ENCODE measurements at regions not wholly inside any gene's neighbourhood (a gene's known extent, or its start where the extent isn't known, plus 50 kb on each side); places are given as distances from the start of the nearest gene placed in this dataset.

GRCh38 chr7:155870334-155871180 is 58.3 kb upstream of the SHH start:
- ChIA-PET POLR2A (no interaction called here), CTCF (no interaction called here)
- no peaks in the 10 kb centered on the region for H3K4me1 Mint-ChIP-seq
- no peak overlapping the region for H3K27ac Mint-ChIP-seq
- H3K9me3 Mint-ChIP-seq (ENCODE audit: low read depth), result no peaks in the 10 kb centered on the region
- intact Hi-C loops (cut with DNase I, micrococcal nuclease), result no loop called here
- ATAC-seq, result no peak
- no peak overlapping the region for H3K4me3 Mint-ChIP-seq
- H3K36me3 Mint-ChIP-seq (ENCODE audit: low read depth), result no peaks in the 10 kb centered on the region
- peaks cover 8% of the 10 kb centered on the region for H3K27me3 Mint-ChIP-seq
- DNase-seq, result no peak

DNA sequence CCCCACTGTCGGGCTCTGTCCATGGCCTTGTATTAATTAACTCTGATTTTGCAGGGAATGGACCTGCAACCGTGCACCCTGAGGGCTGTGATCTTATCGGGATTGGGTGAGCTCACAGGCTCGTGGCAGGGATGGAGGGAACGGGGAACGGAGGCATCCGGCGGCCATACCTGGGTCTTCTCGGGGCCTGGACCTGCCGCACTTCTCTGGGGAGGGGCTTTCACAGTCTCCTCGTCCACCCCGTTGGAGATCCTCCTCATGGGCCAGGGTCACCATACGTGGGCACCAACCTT is 57.5 kb upstream of the SHH start:
- H3K9me3 Mint-ChIP-seq (ENCODE audit: low read depth), result no peaks in the 10 kb centered on the region
- H3K27ac Mint-ChIP-seq, result no peak overlapping the region
- intact Hi-C loops (cut with DNase I, micrococcal nuclease), result no loop called here
- H3K27me3 Mint-ChIP-seq, result peaks cover 11% of the 10 kb centered on the region
- ChIA-PET POLR2A (no interaction called here), CTCF (interaction anchor here (0.7 kb wide), 1 partner anchor 9 kb away, joined by 4 read pairs; no protein-coding TSS in a partner anchor)
- H3K4me1 Mint-ChIP-seq, result no peaks in the 10 kb centered on the region
- ATAC-seq (no peak), DNase-seq (no peak)
- no peak overlapping the region for H3K4me3 Mint-ChIP-seq
- no peaks in the 10 kb centered on the region for H3K36me3 Mint-ChIP-seq (ENCODE audit: low read depth)

- ChIA-PET POLR2A (no interaction called here), CTCF (interaction anchor here (0.7 kb wide), 1 partner anchor 10 kb away, joined by 4 read pairs; no protein-coding TSS in a partner anchor)
- Mint-ChIP-seq H3K4me1 (no peaks in the 10 kb centered on the region), H3K36me3 (ENCODE audit: low read depth) (no peaks in the 10 kb centered on the region), H3K27me3 (peaks cover 8% of the 10 kb centered on the region), H3K9me3 (ENCODE audit: low read depth) (no peaks in the 10 kb centered on the region), H3K4me3 (no peak overlapping the region), H3K27ac (no peak overlapping the region)
- intact Hi-C loops (cut with DNase I, micrococcal nuclease), result no loop called here
- DNase-seq (no peak), ATAC-seq (no peak)
Observed at GRCh38 chr7:155868955-155869783, 56.9 kb upstream of the SHH start.

GRCh38 chr7:155867734-155868400 is 55.6 kb upstream of the SHH start:
- Mint-ChIP-seq H3K4me3 (no peak overlapping the region), H3K36me3 (ENCODE audit: low read depth) (no peaks in the 10 kb centered on the region), H3K4me1 (no peaks in the 10 kb centered on the region), H3K9me3 (ENCODE audit: low read depth) (no peaks in the 10 kb centered on the region), H3K27me3 (peaks cover 5% of the 10 kb centered on the region), H3K27ac (no peak overlapping the region)
- ATAC-seq (no peak), DNase-seq (no peak)
- intact Hi-C loops (cut with DNase I, micrococcal nuclease), result no loop called here
- ChIA-PET POLR2A (no interaction called here), CTCF (no interaction called here)

- Mint-ChIP-seq H3K9me3 (ENCODE audit: low read depth) (no peaks in the 10 kb centered on the region), H3K36me3 (ENCODE audit: low read depth) (no peaks in the 10 kb centered on the region), H3K4me1 (no peaks in the 10 kb centered on the region), H3K4me3 (no peak overlapping the region), H3K27ac (no peak overlapping the region), H3K27me3 (peaks cover 5% of the 10 kb centered on the region)
- DNase-seq (no peak), ATAC-seq (no peak)
- POLR2A ChIA-PET, result no interaction called here
- CTCF ChIA-PET, result no interaction called here
- intact Hi-C loops (cut with DNase I, micrococcal nuclease), result no loop called here
Observed at GRCh38 chr7:155867280-155867679, 55.0 kb upstream of the SHH start.

GRCh38 chr7:155865830-155866525 is 53.7 kb upstream of the SHH start:
- intact Hi-C loops (cut with DNase I, micrococcal nuclease), result no loop called here
- no peaks in the 10 kb centered on the region for H3K9me3 Mint-ChIP-seq (ENCODE audit: low read depth)

GRCh38 chr7:155864991-155865690 is 52.9 kb upstream of the SHH start:
- H3K27ac Mint-ChIP-seq, result no peak overlapping the region
- DNase-seq, result no peak

More at GRCh38 chr7:155865830-155866525, 53.7 kb upstream of the SHH start:
- CTCF ChIA-PET, result no interaction called here
- Mint-ChIP-seq H3K27ac (no peak overlapping the region), H3K27me3 (peaks cover 8% of the 10 kb centered on the region), H3K4me3 (no peak overlapping the region), H3K36me3 (ENCODE audit: low read depth) (no peaks in the 10 kb centered on the region), H3K4me1 (no peaks in the 10 kb centered on the region)
- POLR2A ChIA-PET, result no interaction called here
- no peak for DNase-seq
- ATAC-seq, result no peak

GRCh38 chr7:155864271-155864985 is 52.2 kb upstream of the SHH start:
- H3K4me1 Mint-ChIP-seq, result no peaks in the 10 kb centered on the region
- DNase-seq, result no peak
- intact Hi-C loops (cut with DNase I, micrococcal nuclease), result no loop called here
- no peak for ATAC-seq
- ChIA-PET CTCF (interaction anchor here (0.8 kb wide), 1 partner anchor 1117 kb away, joined by 3 read pairs; no protein-coding TSS in a partner anchor), POLR2A (interaction anchor here (1.0 kb wide), 1 partner anchor 8 kb away, joined by 3 read pairs; no protein-coding TSS in a partner anchor)
- H3K36me3 Mint-ChIP-seq (ENCODE audit: low read depth), result no peaks in the 10 kb centered on the region
- H3K4me3 Mint-ChIP-seq, result no peak overlapping the region
- peaks cover 8% of the 10 kb centered on the region for H3K27me3 Mint-ChIP-seq
- no peak overlapping the region for H3K27ac Mint-ChIP-seq
- H3K9me3 Mint-ChIP-seq (ENCODE audit: low read depth), result no peaks in the 10 kb centered on the region

More at GRCh38 chr7:155864991-155865690, 52.9 kb upstream of the SHH start:
- ChIA-PET POLR2A (interaction anchor here (1.0 kb wide), 1 partner anchor 9 kb away, joined by 3 read pairs; no protein-coding TSS in a partner anchor), CTCF (interaction anchor here (0.7 kb wide), 1 partner anchor 950 kb away, joined by 5 read pairs; no protein-coding TSS in a partner anchor)
- Mint-ChIP-seq H3K9me3 (ENCODE audit: low read depth) (no peaks in the 10 kb centered on the region), H3K27me3 (peaks cover 8% of the 10 kb centered on the region), H3K4me1 (no peaks in the 10 kb centered on the region), H3K4me3 (no peak overlapping the region), H3K36me3 (ENCODE audit: low read depth) (no peaks in the 10 kb centered on the region)
- intact Hi-C loops (cut with DNase I, micrococcal nuclease), result no loop called here
- ATAC-seq, result no peak

GRCh38 chr7:155863721-155864151 is 51.5 kb upstream of the SHH start:
- no peaks in the 10 kb centered on the region for H3K36me3 Mint-ChIP-seq (ENCODE audit: low read depth)
- H3K9me3 Mint-ChIP-seq (ENCODE audit: low read depth), result no peaks in the 10 kb centered on the region
- H3K4me3 Mint-ChIP-seq, result no peak overlapping the region
- ChIA-PET POLR2A (no interaction called here), CTCF (interaction anchor here (0.8 kb wide), 1 partner anchor 1116 kb away, joined by 3 read pairs; no protein-coding TSS in a partner anchor)
- H3K4me1 Mint-ChIP-seq, result no peaks in the 10 kb centered on the region
- H3K27ac Mint-ChIP-seq, result no peak overlapping the region
- ATAC-seq (no peak), DNase-seq (no peak)
- peaks cover 8% of the 10 kb centered on the region for H3K27me3 Mint-ChIP-seq
- intact Hi-C loops (cut with DNase I, micrococcal nuclease), result no loop called here

DNA sequence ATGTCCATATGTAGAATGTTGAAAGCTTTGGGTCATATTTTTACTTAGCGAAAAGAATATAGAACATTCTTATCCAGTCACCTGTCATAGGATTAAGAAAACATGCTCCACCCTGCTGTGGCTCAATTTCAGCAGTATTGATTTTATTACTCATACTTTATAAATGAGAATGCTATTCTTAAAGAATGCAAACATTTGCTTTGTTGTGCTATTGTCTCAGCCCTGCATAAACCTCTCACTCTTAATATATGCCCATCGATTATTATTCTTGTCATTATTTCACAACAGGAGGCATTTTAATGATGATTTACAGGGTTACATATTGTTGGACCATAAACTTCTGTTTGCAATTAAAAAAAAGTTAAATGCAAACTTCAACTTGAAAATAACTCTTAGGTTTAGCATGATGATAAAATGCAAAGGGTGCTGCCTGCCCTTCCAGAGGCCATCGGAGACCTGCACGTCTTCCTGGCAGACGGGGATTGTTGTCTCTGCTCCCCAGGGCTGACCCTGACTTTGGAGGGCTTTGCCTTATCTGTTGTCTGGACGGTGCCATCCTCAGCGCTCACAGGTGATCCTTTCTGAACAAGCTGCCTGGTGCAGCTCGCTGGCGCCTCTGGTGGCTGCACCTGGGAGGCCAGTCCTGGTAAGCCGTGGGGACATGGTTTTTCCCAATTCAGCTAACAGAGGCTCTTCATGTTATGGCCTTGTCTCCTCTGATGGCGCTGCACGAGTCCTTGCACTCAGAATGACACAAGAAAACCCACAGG is 50.0 kb upstream of the SHH start:
- Mint-ChIP-seq H3K4me3 (no peak overlapping the region), H3K36me3 (ENCODE audit: low read depth) (no peaks in the 10 kb centered on the region), H3K4me1 (no peaks in the 10 kb centered on the region), H3K27ac (no peak overlapping the region), H3K9me3 (ENCODE audit: low read depth) (no peaks in the 10 kb centered on the region), H3K27me3 (peaks cover 8% of the 10 kb centered on the region)
- no peak for DNase-seq
- no peak for ATAC-seq
- ChIA-PET POLR2A (no interaction called here), CTCF (interaction anchor here (0.5 kb wide), 1 partner anchor 248 kb away, joined by 3 read pairs; no protein-coding TSS in a partner anchor)
- intact Hi-C loops (cut with DNase I, micrococcal nuclease), result no loop called here

Measured in activated CD4-positive, alpha-beta T cell treated with anti-CD3 and anti-CD28 coated beads for 36 hours (primary cell).